HEK293T (cell line): ENCODE measurements at regions not wholly inside any gene's neighbourhood (a gene's known extent, or its start where the extent isn't known, plus 50 kb on each side); places are given as distances from the start of the nearest gene placed in this dataset.

Experiments
- ARNT ChIP-seq: fragments of 450-650 bp; IDR thresholded peaks from 2 replicates; pipeline ENCODE4 v1.6.1; 2017; ENCODE audit warnings: mild to moderate bottlenecking
- ELF4 ChIP-seq: fragments of 450-650 bp; IDR thresholded peaks from 2 replicates; pipeline ENCODE4 v1.6.1; 2017; ENCODE audit warnings: antibody characterized with exemption
- FOXA1 ChIP-seq: fragments of 450-650 bp; IDR thresholded peaks from 2 replicates; pipeline ENCODE4 v1.6.1; 2016; ENCODE audit warnings: mild to moderate bottlenecking
- FOXK2 ChIP-seq: fragments of 450-650 bp; IDR thresholded peaks from 2 replicates; pipeline ENCODE4 v1.6.1; 2016; ENCODE audit warnings: mild to moderate bottlenecking
- L3MBTL2 ChIP-seq: fragments of 450-650 bp; conservative IDR thresholded peaks from 2 replicates; pipeline ENCODE4 v1.6.1; 2016; ENCODE audit warnings: mild to moderate bottlenecking
- LEF1 ChIP-seq: fragments of 450-650 bp; IDR thresholded peaks from 2 replicates; pipeline ENCODE4 v1.6.1; 2017; ENCODE audit warnings: mild to moderate bottlenecking, borderline replicate concordance
- NFRKB ChIP-seq: fragments of 450-650 bp; IDR thresholded peaks from 2 replicates; pipeline ENCODE4 v1.6.1; 2016; ENCODE audit warnings: mild to moderate bottlenecking, moderate library complexity
- SP1 ChIP-seq: fragments of 450-650 bp; IDR thresholded peaks from 2 replicates; pipeline ENCODE4 v1.6.1; 2017
- TARDBP ChIP-seq: fragments of 450-650 bp; IDR thresholded peaks from 2 replicates; pipeline ENCODE4 v1.6.1; 2016

- TF ChIP-seq ARNT: no peak
- no peak for TF ChIP-seq SP1
- TF ChIP-seq TARDBP: no peak
- no peak for TF ChIP-seq L3MBTL2
- TF ChIP-seq ELF4: no peak
- no peak for TF ChIP-seq FOXK2
- no peak for TF ChIP-seq NFRKB
- TF ChIP-seq FOXA1: no peak
- TF ChIP-seq LEF1: no peak
Measured at GRCh38 chr6:12535586-12536314, 180.8 kb upstream of the PHACTR1 start.
